Ishikawa (cell line): ENCODE measurements at regions not wholly inside any gene's neighbourhood (a gene's known extent, or its start where the extent isn't known, plus 50 kb on each side); places are given as distances from the start of the nearest gene placed in this dataset.

ENCODE experiments used
- CREB1 ChIP-seq: IDR thresholded peaks from 2 replicates; pipeline ENCODE4 v1.6.1; 2012; ENCODE audit warnings: low read depth
- EGR1 ChIP-seq: IDR thresholded peaks from 2 replicates; pipeline ENCODE4 v1.6.1; 2012
- FOXM1 ChIP-seq: IDR thresholded peaks from 2 replicates; pipeline ENCODE4 v1.6.1; 2012; ENCODE audit warnings: low read depth, borderline replicate concordance
- REST ChIP-seq: IDR thresholded peaks from 2 replicates; pipeline ENCODE4 v1.6.1; 2012; ENCODE audit warnings: low read depth, mild to moderate bottlenecking
- TF ChIP-seq, protein P1 (sequence below): IDR thresholded peaks from 2 replicates; pipeline ENCODE4 v1.6.1; 2012

DNA sequence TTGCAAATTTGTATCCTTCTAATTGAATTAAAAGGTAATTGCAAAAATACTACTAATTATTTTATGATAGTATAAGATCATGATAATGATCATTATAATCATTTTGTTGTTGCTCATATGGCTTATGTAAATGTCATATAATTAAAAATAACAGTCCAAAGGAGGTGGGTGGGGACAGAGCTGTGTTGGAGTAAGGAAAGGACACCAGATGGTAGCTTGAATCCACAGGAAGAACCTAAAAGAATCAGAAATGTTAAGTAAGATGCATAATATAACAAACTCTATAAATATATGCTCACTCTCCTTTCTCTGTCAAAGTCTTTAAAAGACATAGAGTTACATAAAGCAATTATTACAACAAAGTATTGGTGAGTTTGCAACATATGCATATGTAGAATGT is 650.7 kb upstream of the HS6ST1 start:
- TF ChIP-seq CREB1 (no peak), EGR1 (no peak), FOXM1 (no peak), REST (no peak)
- TF ChIP-seq, protein P1, sequence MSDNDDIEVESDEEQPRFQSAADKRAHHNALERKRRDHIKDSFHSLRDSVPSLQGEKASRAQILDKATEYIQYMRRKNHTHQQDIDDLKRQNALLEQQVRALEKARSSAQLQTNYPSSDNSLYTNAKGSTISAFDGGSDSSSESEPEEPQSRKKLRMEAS: no peak
